Amygdala (tissue), 56 donors: ENCODE measurements at regions not wholly inside any gene's neighbourhood (a gene's known extent, or its start where the extent isn't known, plus 50 kb on each side); places are given as distances from the start of the nearest gene placed in this dataset.

ENCODE experiments used
- DNase-seq, 56 donors: peaks; one replicate each; lab custom pipeline; 2025; lab: John Stamatoyannopoulos, UW

DNA sequence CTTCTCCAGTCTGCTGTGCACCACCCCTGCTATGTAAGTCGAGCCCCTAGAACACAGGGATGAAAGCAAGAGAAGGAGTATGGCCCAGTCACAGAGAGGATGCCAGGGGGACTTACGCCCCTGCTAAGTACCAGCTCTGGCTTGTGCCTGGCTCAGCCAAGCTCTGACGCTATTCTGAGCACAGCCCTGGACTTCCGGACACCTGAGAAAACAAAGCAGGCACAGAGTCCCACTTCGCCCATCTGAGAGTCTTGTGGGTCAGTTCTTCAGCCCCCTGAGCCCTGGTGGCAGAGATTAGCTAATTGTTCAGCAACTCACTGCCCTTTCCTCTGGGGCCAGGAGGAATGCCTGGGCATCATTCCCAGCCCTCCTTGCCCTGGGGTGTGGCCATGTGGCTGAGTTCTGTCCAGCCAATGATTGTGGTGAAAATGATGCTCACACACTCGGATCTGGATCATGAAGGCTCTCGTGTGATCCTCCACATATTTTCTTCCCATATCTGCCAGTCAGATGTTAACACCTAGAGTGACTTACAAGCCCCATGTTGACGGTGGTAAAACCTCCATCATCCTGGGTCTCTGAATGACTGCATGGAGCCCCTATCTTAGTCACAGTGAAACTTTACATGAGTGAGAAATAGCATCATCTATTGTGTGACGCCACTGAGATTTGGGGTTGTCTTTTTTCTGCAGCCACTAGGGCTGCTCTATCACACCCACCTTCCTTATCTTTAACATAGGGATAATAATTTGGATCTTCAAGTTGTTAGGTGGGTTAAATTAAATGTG lies 105.7 kb downstream of the TPRA1 start:
- no peak for DNase-seq

GRCh38 chr3:127483902-127484591 lies 106.5 kb downstream of the TPRA1 start:
- DNase-seq: no peak

GRCh38 chr3:127483005-127483641 lies 107.4 kb downstream of the TPRA1 start:
- DNase-seq: no peak

GRCh38 chr3:127482216-127483004 lies 108.1 kb downstream of the TPRA1 start:
- peak in 4 of 56 donors; percentile 12 to 42 (median 19) for DNase-seq

DNA sequence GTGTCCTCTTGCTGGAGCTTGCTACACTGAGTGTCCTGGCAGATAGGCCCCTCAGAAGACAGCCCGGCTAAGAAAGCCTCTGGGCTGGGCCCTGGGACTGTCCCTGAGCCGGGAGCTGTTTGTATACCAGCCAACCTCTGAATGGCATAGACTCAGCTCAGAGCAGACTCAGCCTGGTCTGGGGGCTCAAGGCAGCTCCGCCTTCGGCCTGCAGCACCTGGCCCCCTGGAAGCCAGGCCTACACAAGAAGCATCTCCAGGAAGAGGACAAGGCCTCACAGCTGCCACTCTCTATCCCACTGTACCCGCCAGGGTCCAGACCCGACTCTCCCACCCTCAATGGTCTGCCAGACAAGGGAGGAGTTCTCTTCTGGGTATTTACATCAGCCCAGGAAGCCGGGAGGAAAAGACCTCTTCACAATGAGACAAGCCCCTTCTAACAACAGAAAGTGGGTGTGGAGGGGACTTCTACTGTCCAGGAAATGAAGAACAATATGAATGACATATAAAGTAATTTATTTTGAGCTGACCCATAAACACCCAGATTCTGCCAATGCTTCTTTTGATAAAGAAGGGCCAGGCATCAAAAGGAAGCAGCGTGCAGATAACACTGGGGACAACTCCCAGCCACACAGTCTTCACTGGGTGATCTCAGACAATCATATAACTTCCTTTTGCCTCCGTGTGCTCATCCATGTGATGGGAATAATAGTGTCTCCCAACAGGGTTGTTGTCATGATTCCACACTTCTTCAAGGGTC lies 110.2 kb downstream of the TPRA1 start:
- no peak for DNase-seq

- DNase-seq: peak in 7 of 56 donors; percentile 9 to 75 (median 33)
Measured at GRCh38 chr3:127479449-127479848, 111.1 kb downstream of the TPRA1 start.

DNA sequence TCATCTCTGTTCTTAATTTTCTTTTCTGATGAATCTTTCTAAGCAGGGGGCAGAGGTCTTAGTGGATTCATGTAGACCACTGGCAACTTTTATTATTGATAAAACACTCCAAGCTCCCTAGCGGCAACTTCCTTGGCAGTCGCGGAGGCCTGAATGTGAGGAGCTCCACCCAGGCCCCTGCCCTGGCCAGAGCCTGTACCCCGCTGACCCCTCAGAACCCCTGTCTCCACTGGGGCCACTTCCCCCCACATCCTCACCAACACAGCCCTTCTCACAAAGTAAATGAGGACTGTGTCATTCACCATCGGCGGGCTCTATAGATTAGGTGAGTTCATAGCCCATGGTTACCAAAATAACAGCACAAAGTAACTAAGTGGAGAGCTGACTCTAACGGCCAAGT lies 111.6 kb downstream of the TPRA1 start:
- no peak for DNase-seq

DNA sequence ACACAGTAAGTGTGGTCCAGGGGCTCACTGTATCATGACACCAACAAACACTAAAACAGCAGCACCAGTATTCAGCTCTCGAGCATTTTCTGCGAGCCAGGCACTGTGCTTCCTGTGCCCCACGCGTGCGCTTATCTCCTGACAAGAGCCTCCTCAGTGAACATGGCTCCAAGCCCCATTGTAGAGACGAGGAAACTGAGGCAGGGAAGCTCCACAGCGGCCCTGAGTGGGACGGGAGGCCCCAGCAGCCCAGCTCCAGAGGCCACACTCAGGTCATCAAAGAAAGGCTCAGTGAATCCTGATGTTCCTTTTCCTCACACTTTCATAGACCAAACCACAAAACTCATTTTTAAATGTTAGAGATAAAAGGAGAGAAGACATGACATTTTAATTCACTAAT lies 113.1 kb downstream of the TPRA1 start:
- no peak for DNase-seq

GRCh38 chr3:127476936-127477335 lies 113.6 kb downstream of the TPRA1 start:
- no peak for DNase-seq

GRCh38 chr3:127475975-127476705 lies 114.4 kb downstream of the TPRA1 start:
- DNase-seq: no peak

GRCh38 chr3:127475391-127475790 lies 115.1 kb downstream of the TPRA1 start:
- DNase-seq: no peak

DNA sequence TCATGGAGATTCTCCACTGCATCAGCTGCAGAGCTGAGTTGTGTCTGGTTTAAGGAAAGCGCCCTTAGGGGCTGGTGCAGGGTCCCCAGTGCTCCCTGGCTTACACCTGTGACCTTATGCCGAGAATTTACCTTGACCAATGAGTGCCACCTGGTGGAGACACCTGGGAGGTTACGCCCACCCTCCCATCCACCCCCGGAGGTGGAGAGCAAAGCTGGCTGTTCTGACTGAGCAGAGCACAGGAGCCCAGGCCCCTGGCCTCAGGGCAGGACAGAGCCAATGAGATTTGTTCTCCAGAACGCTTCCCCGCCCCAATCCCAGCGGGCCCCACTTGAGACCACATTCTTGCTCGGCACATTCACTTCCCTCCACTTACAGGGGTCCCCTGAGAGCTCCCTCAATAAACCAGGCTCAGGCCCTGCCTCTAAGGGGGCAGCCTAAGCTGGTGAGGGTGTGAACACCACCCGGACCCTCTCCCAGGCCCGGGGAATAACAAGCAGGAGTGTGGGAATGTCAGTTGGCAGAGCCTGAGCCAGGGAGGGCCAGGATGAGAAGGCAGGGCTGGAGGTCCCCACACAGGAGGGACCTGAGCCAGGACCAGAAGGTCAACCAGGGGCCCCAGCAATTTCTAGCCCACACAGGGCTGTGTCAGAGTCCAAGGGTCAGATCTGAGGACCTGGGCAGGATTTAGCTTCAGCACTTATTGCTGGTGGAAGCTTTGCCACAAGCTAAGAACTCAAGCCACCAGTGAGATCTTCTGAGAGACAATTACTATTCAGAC lies 117.1 kb downstream of the TPRA1 start:
- DNase-seq: no peak

DNA sequence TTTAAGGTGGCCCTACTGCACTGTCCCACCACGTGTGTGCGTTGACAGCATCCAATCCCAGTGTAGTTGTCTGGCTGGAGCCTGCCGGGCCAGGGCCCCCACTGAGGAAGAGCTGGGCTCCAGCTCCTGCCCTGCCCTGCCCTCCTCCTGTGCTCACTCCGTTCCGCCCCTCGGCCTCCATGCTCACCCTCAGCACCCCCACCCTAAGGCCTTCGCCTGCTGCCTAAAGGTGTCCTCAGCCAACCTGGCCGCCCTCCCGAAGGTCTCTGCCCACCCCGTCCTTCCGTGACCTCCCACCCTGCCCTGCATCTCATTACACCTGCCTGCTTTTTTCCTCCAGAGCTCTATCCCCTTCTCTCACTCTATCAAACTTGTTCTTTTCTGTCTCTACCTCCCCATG lies 118.0 kb downstream of the TPRA1 start:
- no peak for DNase-seq

- DNase-seq: no peak
Measured at GRCh38 chr3:127471142-127471541, 119.4 kb downstream of the TPRA1 start.

DNA sequence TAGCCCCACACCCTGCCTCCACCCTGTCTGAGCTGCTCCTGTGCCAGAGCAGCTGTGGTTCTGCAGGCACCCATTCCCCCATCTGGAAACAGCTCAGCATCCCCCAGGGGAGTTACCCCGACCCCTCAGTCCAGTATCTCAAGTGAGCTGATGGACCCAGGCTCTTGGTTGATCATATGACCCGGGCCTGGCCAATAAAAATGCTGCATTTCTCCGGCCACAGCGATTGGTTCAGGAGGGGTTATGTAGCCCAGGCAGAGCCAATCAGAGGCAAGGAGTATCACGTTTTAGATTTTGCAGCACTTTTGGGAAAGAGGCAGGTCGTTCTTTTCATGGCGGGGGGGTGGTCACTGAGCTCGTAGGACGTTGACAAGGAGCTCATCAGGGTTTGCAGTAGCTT lies 120.8 kb downstream of the TPRA1 start:
- no peak for DNase-seq

GRCh38 chr3:127467391-127467790 lies 123.1 kb downstream of the TPRA1 start:
- peak in 12 of 56 donors; percentile 4 to 39 (median 14) for DNase-seq

DNA sequence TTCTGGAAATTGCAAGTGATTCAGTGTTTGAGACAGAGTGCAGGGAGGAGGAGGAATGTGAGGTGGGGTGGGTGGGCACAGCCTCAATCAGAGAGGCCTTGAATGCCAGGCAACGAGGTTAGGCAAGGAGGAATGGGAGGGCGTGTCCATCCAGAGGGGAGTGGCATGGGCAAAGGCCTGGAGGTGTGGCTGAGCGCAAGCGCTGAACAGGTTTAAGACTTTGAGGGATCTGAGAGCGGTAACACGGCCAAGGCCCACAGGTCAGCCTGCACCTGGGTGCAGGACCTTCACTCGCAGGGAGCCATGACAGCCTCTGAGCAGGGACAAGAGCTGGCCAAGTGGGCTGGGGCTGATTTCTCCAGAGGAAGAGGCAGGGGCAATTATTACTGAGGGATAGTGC lies 125.9 kb downstream of the TPRA1 start:
- no peak for DNase-seq

DNA sequence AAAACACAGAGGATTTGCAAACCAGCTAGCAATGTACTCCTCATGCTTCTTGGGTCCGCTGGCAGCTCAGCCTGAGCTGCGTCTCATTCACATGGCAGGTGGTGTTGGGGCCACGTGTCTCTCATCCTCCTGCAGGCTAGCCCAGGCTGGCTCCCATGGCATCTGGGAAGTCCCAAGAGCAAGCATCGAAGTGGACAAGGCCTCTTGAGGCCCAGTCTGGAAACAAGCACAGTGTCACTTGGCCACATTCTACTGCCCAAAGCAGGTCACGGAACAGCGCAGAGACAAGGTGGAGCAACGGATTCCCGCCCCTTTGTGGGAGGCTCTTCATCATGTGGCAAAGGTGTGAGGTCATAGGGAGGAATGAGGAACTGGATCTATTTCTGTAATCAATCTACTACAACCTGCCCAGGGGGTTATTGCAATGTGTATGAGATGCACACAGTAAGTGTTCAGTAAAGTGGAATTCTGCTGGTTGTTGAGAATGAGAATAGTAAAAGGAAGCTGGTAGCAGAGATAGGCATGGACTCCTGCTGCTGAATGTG lies 128.3 kb downstream of the TPRA1 start:
- no peak for DNase-seq
